IPS-18a (cell line): ENCODE measurements at regions not wholly inside any gene's neighbourhood (a gene's known extent, or its start where the extent isn't known, plus 50 kb on each side); places are given as distances from the start of the nearest gene placed in this dataset.
"Not testable (repeated sequence)": the region's sequence is repeated elsewhere in the genome, so short reads cannot be mapped to it uniquely, and the experiment has no call there.

Experiments used
- H3K27ac ChIP-seq: one replicate; pipeline ENCODE4 v1.5.1; 2013; ENCODE audit warnings: low read length
- H3K27me3 ChIP-seq: one replicate; pipeline ENCODE4 v1.6.1; 2013; ENCODE audit warnings: mild to moderate bottlenecking, low read length; ENCODE audit not compliant: control insufficient read depth, insufficient read depth
- H3K36me3 ChIP-seq: one replicate; pipeline ENCODE4 v1.6.1; 2013; ENCODE audit warnings: low read depth, low read length; ENCODE audit not compliant: control insufficient read depth
- H3K4me1 ChIP-seq: one replicate; pipeline ENCODE4 v1.6.1; 2013; ENCODE audit warnings: low read depth, low read length; ENCODE audit not compliant: control insufficient read depth
- H3K4me3 ChIP-seq: one replicate; pipeline ENCODE4 v1.5.1; 2013; ENCODE audit warnings: low read length
- H3K9ac ChIP-seq: one replicate; pipeline ENCODE4 v1.6.1; 2013; ENCODE audit warnings: mild to moderate bottlenecking, low read length, moderate library complexity
- H3K9me3 ChIP-seq: one replicate; pipeline ENCODE4 v1.6.1; 2013; ENCODE audit warnings: low read depth, low read length; ENCODE audit not compliant: control insufficient read depth

GRCh38 chr18:60247103-60247502, 125.5 kb downstream of the MC4R start:
- Histone ChIP-seq H3K27ac (no peak overlapping the region), H3K9ac (no peak overlapping the region), H3K36me3 (no peaks in the 10 kb centered on the region), H3K4me1 (no peaks in the 10 kb centered on the region), H3K9me3 (no peaks in the 10 kb centered on the region), H3K27me3 (no peaks in the 10 kb centered on the region), H3K4me3 (no peak overlapping the region)

DNA sequence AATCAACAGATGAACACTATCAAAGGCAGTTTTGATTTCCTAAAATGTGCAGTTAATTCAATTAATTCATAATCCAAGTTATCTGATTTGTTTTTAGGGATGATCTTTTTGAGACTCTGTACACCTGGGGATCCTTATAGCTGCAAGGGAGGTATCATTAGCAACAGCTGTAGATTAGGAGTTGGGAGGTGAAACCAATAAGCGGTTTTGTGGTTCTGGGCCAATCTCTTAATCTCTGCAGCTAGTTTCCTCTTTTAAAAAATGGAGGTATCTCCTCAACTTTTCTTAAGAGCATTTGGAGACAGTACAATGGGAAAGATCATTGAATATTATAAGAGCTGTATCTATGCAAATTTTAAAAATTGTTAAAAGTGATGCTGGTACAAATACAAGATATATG, 126.0 kb downstream of the MC4R start:
- Histone ChIP-seq H3K27me3 (no peaks in the 10 kb centered on the region), H3K9ac (no peak overlapping the region), H3K4me3 (no peak overlapping the region), H3K27ac (no peak overlapping the region), H3K9me3 (no peaks in the 10 kb centered on the region), H3K4me1 (no peaks in the 10 kb centered on the region), H3K36me3 (no peaks in the 10 kb centered on the region)

GRCh38 chr18:60245096-60245495, 127.5 kb downstream of the MC4R start:
- Histone ChIP-seq H3K4me1 (no peaks in the 10 kb centered on the region), H3K9me3 (no peaks in the 10 kb centered on the region), H3K27me3 (no peaks in the 10 kb centered on the region), H3K4me3 (no peak overlapping the region), H3K36me3 (no peaks in the 10 kb centered on the region), H3K27ac (no peak overlapping the region), H3K9ac (no peak overlapping the region)

DNA sequence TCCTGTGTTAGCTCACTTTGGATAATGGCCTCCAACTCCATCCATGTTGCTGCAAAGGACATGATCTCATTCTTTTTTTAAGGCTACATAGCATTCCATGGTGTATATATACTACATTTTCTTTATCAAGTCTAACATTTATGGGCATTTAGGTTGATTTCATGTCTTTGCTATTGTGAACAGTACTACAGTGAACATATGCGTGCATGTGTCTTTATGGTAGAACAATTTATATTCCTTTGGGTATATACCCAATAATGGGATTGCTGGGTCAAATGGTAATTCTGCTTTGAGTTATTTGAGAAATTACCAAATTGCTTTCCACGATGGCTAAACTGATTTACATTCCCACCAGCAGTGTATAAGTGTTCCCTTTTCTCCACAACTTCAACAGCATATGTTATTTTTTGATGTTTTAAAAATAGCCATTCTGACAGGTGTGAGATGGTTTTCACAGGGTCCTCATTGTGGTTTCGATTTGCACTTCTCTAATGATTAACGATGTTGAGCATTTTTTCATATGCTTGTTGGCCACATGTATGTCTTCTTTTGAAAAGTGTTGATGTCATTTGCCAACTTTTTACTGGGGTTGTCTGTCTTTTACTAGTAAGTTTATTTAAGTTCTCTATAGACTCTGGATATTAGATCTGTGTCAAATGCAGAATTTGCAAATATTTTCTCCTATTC, 133.4 kb downstream of the MC4R start:
- not testable (repeated sequence) for H3K36me3 ChIP-seq, H3K27me3 ChIP-seq, H3K4me3 ChIP-seq, H3K9ac ChIP-seq, H3K9me3 ChIP-seq, H3K4me1 ChIP-seq, H3K27ac ChIP-seq

DNA sequence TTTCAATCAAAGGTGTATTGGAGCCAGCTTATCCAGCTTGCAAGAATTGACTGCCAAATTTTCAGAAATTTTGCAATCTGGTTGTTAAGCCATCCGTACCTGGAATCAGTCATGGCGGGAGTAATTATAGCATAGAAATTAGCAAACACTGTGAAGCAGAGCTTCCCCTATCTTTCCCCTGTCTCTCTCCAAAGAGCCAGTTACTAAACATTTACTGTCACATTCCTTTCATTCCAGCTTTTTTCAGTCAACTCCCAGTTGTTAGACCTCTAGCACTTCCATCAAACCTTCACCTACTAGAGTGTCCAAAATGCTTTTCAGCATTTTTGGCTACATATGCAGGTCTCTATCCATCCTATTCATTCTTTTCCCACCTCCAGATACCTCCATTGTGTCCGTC, 137.4 kb downstream of the MC4R start:
- H3K27me3 ChIP-seq = no peaks in the 10 kb centered on the region
- no peak overlapping the region for H3K4me3 ChIP-seq
- H3K9me3 ChIP-seq = no peaks in the 10 kb centered on the region
- no peak overlapping the region for H3K9ac ChIP-seq
- no peaks in the 10 kb centered on the region for H3K4me1 ChIP-seq
- no peaks in the 10 kb centered on the region for H3K36me3 ChIP-seq
- no peak overlapping the region for H3K27ac ChIP-seq

DNA sequence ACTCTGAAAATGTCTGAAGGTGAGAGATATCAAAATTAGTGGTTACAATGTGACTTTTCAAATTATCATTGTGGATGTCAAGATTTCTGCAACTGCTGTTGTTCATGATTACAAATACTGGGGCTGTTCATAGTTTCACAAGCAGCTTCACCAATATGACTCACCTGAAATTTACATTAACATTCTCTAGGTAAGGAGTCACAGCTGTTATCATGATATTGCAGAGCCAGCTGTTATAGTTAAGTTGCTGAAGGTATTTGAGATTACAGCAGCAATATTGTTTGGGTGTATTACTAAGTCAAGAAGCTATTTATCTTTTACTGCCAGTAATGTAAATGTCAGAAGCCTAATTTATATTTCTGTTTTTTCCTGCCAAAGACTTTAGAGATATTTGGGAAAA, 140.0 kb downstream of the MC4R start:
- Histone ChIP-seq H3K4me1 (no peaks in the 10 kb centered on the region), H3K9me3 (no peaks in the 10 kb centered on the region), H3K27ac (no peak overlapping the region), H3K36me3 (no peaks in the 10 kb centered on the region), H3K9ac (no peak overlapping the region), H3K27me3 (no peaks in the 10 kb centered on the region), H3K4me3 (no peak overlapping the region)

DNA sequence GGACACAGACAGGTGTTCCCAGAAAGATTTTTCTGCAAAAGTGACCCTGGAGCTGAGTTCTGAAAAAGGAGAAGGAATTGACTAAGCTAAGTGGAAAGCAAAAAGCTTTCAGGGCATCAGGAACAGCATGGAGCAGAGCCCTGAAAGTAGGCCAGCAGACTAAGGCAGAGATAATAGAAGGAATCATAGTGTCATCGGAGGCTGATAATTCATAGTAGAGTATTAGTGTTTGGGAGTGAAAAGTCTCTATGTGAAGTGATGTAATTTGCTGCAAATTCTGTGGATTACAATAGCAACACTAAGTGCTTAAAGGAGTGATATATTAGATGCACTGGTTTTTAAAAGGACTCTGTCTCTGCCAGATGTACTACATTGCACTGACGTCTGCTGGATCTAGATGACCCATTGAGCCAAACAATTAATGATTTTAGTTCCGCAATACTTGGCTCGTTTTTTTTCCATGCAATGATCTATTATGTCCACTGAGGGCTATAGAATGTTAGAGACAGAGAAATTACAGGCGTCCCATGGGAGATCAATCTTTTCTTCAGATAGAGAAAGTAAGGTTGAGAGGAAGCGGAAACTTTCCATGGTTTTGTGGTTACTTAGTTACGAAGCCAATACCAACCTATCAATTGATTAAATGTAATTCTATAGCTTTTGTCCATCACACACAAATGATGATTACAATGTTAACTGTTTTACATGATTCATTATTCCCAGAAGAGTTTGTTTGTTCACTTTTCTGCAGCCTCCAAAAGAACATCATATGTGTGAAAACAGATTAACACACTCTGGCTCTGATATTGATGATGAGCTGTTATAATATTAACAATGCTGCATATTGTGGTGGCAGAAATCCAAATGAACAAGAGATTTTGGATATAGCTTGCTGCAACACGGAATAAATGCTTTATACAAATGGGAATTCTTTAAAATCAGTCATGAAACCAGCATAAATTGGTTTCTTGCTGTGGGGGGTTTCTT, 143.7 kb downstream of the MC4R start:
- no peaks in the 10 kb centered on the region for H3K4me1 ChIP-seq
- no peaks in the 10 kb centered on the region for H3K9me3 ChIP-seq
- H3K27me3 ChIP-seq = no peaks in the 10 kb centered on the region
- no peak overlapping the region for H3K27ac ChIP-seq
- H3K9ac ChIP-seq = no peak overlapping the region
- H3K4me3 ChIP-seq = no peak overlapping the region
- no peaks in the 10 kb centered on the region for H3K36me3 ChIP-seq

GRCh38 chr18:60215432-60215831, 157.1 kb downstream of the MC4R start:
- H3K9ac ChIP-seq = no peak overlapping the region
- no peak overlapping the region for H3K4me3 ChIP-seq
- no peaks in the 10 kb centered on the region for H3K9me3 ChIP-seq
- H3K27ac ChIP-seq = no peak overlapping the region
- no peaks in the 10 kb centered on the region for H3K36me3 ChIP-seq
- H3K27me3 ChIP-seq = no peaks in the 10 kb centered on the region
- H3K4me1 ChIP-seq = no peaks in the 10 kb centered on the region

DNA sequence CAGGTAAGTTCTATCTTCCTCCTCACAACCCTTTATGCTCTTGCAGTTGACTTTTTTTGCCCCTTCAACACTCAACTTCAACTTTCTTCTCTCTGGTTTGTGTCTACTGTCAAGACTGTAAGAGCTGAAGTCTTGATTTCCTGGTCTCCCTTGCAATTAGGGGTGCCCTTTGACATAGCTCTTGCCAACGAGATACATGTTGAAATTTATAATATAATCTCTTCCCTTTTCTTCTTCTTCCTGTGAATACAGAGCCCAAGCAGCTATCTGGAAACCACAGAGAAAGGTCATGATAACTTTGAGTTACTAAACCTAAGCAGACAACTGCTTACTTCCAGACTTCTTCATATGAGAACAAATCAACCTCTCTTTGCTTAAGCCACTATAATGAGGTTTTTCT, 163.5 kb downstream of the MC4R start:
- Histone ChIP-seq H3K27ac (no peak overlapping the region), H3K9me3 (no peaks in the 10 kb centered on the region), H3K4me1 (no peaks in the 10 kb centered on the region), H3K27me3 (no peaks in the 10 kb centered on the region), H3K4me3 (no peak overlapping the region), H3K9ac (no peak overlapping the region), H3K36me3 (no peaks in the 10 kb centered on the region)

DNA sequence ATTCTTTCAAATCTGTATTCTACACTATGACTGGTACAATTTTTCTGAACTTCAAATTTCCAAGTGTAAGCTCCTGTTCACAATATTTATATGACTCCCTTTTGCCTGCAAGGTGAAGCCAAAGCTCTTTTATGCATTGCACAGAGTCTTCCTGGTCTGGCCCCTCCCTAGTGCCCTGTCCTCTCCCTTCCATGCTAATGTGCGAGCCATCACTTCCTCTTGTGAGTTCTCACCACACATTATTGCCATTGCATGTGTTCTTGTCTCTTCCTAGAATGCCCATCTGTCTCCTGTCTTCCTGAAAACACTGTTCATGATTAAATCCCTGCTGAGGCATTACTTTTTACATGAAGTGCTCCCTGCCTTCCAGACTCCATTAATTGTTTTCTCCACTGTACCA, 169.9 kb downstream of the MC4R start:
- Histone ChIP-seq H3K27me3 (no peaks in the 10 kb centered on the region), H3K4me3 (no peak overlapping the region), H3K4me1 (no peaks in the 10 kb centered on the region), H3K36me3 (no peaks in the 10 kb centered on the region), H3K9me3 (no peaks in the 10 kb centered on the region), H3K9ac (no peak overlapping the region), H3K27ac (no peak overlapping the region)

- H3K36me3 ChIP-seq = no peaks in the 10 kb centered on the region
- H3K4me3 ChIP-seq = no peak overlapping the region
- no peaks in the 10 kb centered on the region for H3K9me3 ChIP-seq
- H3K9ac ChIP-seq = no peak overlapping the region
- no peaks in the 10 kb centered on the region for H3K27me3 ChIP-seq
- no peak overlapping the region for H3K27ac ChIP-seq
- no peaks in the 10 kb centered on the region for H3K4me1 ChIP-seq
These were observed 172.0 kb downstream of the MC4R start for GRCh38 chr18:60200558-60200957.

GRCh38 chr18:60199505-60199904, 173.1 kb downstream of the MC4R start:
- no peaks in the 10 kb centered on the region for H3K9me3 ChIP-seq
- H3K36me3 ChIP-seq = no peaks in the 10 kb centered on the region
- H3K9ac ChIP-seq = no peak overlapping the region
- H3K27ac ChIP-seq = no peak overlapping the region
- H3K27me3 ChIP-seq = no peaks in the 10 kb centered on the region
- H3K4me3 ChIP-seq = no peak overlapping the region
- no peaks in the 10 kb centered on the region for H3K4me1 ChIP-seq
